GM21576 (cell line): ENCODE measurements at regions not wholly inside any gene's neighbourhood (a gene's known extent, or its start where the extent isn't known, plus 50 kb on each side); places are given as distances from the start of the nearest gene placed in this dataset.
"Not testable (repeated sequence)": the region's sequence is repeated elsewhere in the genome, so short reads cannot be mapped to it uniquely, and the experiment has no call there.

ENCODE experiments used
- ATAC-seq: cut with Tn5 transposase; IDR thresholded peaks from one replicate; pipeline ENCODE4 v1.9.1; 2021; ENCODE audit warnings: mild to moderate bottlenecking, moderate library complexity; ENCODE audit not compliant: unreplicated experiment

GRCh38 chr4:118586357-118586790 is 98.8 kb upstream of the METTL14 start:
- no peak for ATAC-seq

DNA sequence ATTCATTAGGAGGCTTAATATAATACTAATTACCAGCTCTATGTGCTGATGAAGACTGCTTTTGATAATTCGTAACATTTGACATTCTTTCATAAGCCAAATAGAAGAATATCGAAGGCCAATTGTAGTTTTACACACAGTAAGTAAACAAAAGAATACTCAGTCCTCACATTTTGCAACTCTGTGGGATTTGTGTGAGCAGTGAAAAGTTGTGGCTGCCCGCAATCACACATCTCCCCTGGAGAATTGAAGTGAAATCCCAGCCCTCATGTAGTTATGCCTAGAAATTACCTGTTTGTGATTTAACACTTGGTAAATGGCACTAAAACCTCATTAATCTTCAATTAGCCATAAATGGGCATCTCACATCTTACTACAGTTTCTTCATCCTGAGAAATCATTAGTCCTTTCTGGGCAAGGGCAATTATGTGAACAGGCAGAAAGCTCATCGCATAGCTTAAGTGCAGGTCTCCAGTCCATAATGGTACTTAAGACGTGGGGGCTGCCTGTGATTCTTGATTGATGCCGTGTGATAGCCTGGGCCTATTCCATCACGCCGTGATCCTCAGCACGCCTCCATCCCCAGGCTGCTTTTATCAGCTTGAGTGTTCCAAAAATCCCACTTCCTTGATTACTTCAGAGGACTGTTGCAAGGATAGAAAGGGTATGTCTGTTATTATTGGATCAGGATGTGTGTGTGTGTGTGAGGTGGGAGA is 97.9 kb upstream of the METTL14 start:
- ATAC-seq = no peak

GRCh38 chr4:118587946-118588345 is 97.2 kb upstream of the METTL14 start:
- ATAC-seq = no peak

GRCh38 chr4:118589471-118590055 is 95.6 kb upstream of the METTL14 start:
- no peak for ATAC-seq

- ATAC-seq = peak; percentile 96
Observed at GRCh38 chr4:118591339-118592046, 93.7 kb upstream of the METTL14 start.

DNA sequence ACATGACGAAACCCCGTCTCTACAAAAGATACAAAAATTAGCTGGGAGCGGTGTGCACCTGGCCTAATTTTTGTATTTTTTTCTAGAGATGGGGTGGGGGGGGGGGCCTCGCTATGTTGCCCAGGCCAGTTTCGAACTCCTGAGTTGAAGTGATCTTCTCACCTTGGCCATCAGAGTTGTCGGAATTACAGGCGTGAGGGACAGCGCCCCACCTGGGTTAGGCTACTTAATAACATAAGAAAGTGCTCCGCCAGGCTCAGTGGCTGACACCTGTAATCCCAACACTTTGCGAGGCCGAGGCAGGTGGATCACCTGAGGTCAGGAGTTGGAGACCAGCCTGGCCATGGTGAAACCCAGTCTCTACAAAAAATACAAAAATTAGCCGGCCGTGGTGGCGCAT is 92.9 kb upstream of the METTL14 start:
- not testable (repeated sequence) for ATAC-seq

GRCh38 chr4:118595883-118596282 is 89.3 kb upstream of the METTL14 start:
- ATAC-seq = not testable (repeated sequence)

- ATAC-seq = not testable (repeated sequence)
Observed at GRCh38 chr4:118625097-118625496, 60.1 kb upstream of the METTL14 start.

DNA sequence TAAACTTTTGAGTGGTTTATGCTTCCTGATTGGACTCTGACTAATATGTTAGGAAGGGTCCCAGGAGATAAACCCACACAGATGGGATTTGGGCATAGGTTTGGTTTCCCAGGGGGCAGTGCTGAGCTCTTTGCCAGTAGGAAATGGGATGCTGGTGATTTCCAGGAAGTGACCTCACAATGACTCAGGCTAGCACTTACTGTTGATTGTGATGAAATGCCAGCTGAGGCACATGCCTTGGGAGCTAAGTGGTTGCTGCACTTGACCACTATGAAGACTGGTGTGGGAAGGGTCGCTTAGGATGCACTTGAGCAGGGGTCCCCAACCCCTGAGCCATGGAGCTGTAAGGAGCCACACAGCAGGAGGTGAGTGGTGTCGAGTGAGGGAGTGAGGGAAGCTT is 55.5 kb upstream of the METTL14 start:
- not testable (repeated sequence) for ATAC-seq

GRCh38 chr4:118630897-118631296 is 54.3 kb upstream of the METTL14 start:
- not testable (repeated sequence) for ATAC-seq

DNA sequence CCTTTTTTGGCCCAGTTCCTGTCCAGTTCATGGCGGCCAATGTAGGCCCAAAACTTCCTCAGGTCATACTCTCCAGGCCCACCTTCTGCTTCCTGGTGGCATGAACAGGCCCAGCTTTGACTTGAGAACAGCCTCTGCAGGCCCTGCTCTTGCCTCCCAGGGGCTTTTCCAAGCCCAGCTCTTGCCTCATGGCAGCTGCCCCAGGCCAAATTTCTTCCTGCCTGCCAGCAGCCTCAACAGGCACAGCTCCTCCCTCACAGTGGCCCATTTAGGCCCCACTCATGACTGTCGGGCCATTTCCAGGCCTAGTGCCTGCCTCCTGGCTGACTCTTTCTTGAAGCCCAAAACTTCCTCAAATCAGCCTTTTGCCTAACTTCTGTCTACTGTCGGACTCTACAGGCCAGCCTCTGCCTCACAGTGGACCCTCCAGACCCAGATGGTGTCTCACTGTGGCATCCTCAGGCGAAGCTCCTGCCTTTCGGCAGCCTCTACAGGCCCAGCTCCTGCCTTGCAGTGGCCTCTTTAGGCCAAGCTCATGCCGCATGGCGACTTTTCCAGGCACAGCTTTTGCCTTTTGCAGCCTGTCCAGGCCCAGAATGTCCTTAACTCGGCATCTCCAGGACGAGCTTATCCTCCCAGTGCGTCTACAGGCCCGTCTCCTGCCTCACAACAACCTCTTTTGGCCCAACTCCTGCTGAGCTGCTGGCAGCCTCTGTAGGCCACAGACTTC is 53.7 kb upstream of the METTL14 start:
- not testable (repeated sequence) for ATAC-seq

GRCh38 chr4:118633476-118633875 is 51.7 kb upstream of the METTL14 start:
- not testable (repeated sequence) for ATAC-seq

DNA sequence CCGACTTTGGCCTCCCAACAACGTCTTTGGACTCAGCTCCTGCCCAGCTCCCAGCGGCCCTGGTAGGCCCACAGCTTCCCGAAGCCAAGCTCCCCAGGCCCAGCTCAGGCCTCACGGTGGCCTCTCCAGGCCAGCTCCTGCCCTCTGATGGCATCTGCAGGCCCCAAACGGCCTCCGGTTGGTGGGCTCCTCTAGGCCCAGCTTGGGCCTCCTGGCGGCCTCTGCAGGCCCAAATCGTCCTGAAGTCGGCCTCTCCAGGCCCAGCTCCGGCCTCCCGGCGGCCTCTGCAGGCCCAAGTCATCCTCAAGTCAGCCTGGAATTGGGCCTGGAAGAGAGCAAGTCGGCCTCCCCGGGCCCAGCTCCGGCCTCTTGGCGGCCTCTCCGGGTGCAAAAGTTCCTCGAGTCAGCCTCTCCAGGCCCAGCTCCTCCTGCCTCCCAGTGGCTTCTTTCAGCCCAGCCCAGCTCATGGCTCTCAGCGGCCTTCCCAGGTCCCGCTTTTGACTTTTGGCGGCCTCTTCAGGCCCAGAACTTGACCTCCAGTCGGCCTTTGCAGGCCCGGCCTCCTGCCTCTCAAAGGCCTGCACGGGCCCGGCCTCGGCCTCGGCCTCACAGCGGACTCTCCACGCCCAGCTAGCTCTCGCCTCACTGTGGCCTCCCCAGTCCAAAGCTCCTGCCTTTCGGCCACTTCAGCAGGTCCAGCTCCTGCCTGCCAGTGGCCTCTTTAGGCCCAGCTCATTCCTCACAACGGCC is 50.9 kb upstream of the METTL14 start:
- ATAC-seq = not testable (repeated sequence)
